Gastrocnemius medialis (tissue), 4 donors: ENCODE measurements at regions not wholly inside any gene's neighbourhood (a gene's known extent, or its start where the extent isn't known, plus 50 kb on each side); places are given as distances from the start of the nearest gene placed in this dataset.

ENCODE experiments used
- ATAC-seq, 2 donors: fragments of 150-250 bp; one replicate each; pipeline ENCODE4 v1.9.1; 2016
- DNase-seq, 2 donors: peaks; one replicate each; pipeline ENCODE4 v3.0.0-alpha.2; 2019
- H3K27ac ChIP-seq, 4 donors: fragments of 200-600 bp; sonication (generic); 1 replicate in 1 of 4; 2 replicates in 3 of 4; pipeline ENCODE4 v1.5.1; 2016 to 2018; ENCODE audit warnings: mild to moderate bottlenecking in 2 of 4, moderate library complexity in 1 of 4
- H3K27me3 ChIP-seq, 3 donors: fragments of 200-600 bp; sonication (generic) in 2 of 3; 1 replicate in 1 of 3; 2 replicates in 2 of 3; pipeline versions ENCODE4 v1.5.1 to v1.6.0; 2016 to 2019; ENCODE audit warnings: mild to moderate bottlenecking in 1 of 3, moderate library complexity in 1 of 3
- H3K36me3 ChIP-seq, 2 donors: fragments of 200-600 bp; sonication (generic) in 1 of 2; one replicate each; pipeline ENCODE4 v1.5.1; 2017 to 2018
- H3K4me1 ChIP-seq, 2 donors: fragments of 200-600 bp; sonication (generic) in 1 of 2; one replicate each; pipeline ENCODE4 v1.5.1; 2016 to 2017; ENCODE audit warnings: mild to moderate bottlenecking in 2 of 2
- H3K4me3 ChIP-seq, 4 donors: fragments of 200-600 bp; sonication (generic) in 3 of 4; 1 replicate in 1 of 4; 2 replicates in 3 of 4; pipeline ENCODE4 v1.5.1; 2016 to 2019; ENCODE audit warnings: mild to moderate bottlenecking in 2 of 4
- H3K9me3 ChIP-seq, 3 donors: fragments of 200-600 bp; sonication (generic) in 2 of 3; 1 replicate in 1 of 3; 2 replicates in 2 of 3; pipeline ENCODE4 v1.5.1; 2016 to 2019
- CTCF ChIP-seq, 5 experiments: fragments of 450-650 bp in 3 of 5; fragments of 200-600 bp in 2 of 5; sonication (generic) in 2 of 5; IDR thresholded peaks in 4 of 5; conservative IDR thresholded peaks in 1 of 5; 1 replicate in 4 of 5; 2 replicates in 1 of 5; pipeline ENCODE4 v1.5.1; 2016 to 2019; ENCODE audit warnings: antibody characterized with exemption in 5 of 5, mild to moderate bottlenecking in 3 of 5, moderate library complexity in 3 of 5
- POLR2A ChIP-seq, 2 donors: fragments of 450-650 bp; IDR thresholded peaks; one replicate each; pipeline ENCODE4 v1.6.1; 2017; ENCODE audit warnings: antibody characterized with exemption in 2 of 2, mild to moderate bottlenecking in 2 of 2, moderate library complexity in 2 of 2
- in situ Hi-C, 4 donors: fragments of 200-750 bp; cut with MboI; loops; one replicate each; pipeline versions ENCODE4 v1.15.0 to v1.8.0; 2017; ENCODE audit warnings: low sequenced_read_pairs in 4 of 4
- intact Hi-C: fragments of 100-400 bp; cut with DNase I; formaldehyde crosslinking; loops from one replicate; pipeline ENCODE4 v1.15.1; 2023; ENCODE audit warnings: low total_unique reads

DNA sequence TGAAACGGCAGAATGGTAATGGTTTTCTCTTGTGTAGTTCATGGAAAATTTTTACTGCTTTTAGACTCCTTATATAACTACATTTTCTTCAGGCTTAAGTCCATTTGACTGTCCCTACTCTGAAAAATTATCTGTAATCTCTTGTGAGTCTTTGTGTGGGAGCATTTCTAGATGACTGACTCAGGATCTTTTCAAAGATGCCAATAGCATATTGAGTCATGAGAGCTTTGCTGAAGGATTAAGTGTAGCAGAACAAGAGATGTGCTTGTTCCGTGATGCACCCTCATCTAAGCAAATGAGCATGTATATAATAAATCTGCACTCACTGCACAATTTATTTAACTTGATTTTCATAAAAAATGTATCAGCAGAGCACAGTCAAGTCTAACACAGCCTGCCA is 298.7 kb upstream of the CDH6 start:
- Histone ChIP-seq H3K9me3 (no peaks in the 10 kb centered on the region), H3K4me1 (no peaks in the 10 kb centered on the region), H3K27me3 (no peaks in the 10 kb centered on the region), H3K4me3 (no peak overlapping the region), H3K36me3 (no peaks in the 10 kb centered on the region), H3K27ac (no peak overlapping the region)
- ATAC-seq (no peak), DNase-seq (no peak)
- in situ Hi-C loops (no loop called here), intact Hi-C loops (no loop called here)
- TF ChIP-seq CTCF (IDR thresholded peaks at IDR 0.05 in 4 of 5, conservative IDR thresholded peaks at IDR 0.05 in 1 of 5) (no peak), POLR2A (IDR thresholded peaks at IDR 0.05) (no peak)

GRCh38 chr5:30891660-30892059 is 301.8 kb upstream of the CDH6 start:
- DNase-seq = no peak
- no peaks in the 10 kb centered on the region for H3K27me3 ChIP-seq
- H3K9me3 ChIP-seq = no peaks in the 10 kb centered on the region
- no peaks in the 10 kb centered on the region for H3K4me1 ChIP-seq
- no peak overlapping the region for H3K4me3 ChIP-seq
- no peaks in the 10 kb centered on the region for H3K36me3 ChIP-seq
- intact Hi-C loops (no loop called here), in situ Hi-C loops (no loop called here)
- no peak overlapping the region for H3K27ac ChIP-seq
- TF ChIP-seq CTCF (IDR thresholded peaks at IDR 0.05 in 4 of 5, conservative IDR thresholded peaks at IDR 0.05 in 1 of 5) (no peak), POLR2A (IDR thresholded peaks at IDR 0.05) (no peak)
- ATAC-seq = no peak

DNA sequence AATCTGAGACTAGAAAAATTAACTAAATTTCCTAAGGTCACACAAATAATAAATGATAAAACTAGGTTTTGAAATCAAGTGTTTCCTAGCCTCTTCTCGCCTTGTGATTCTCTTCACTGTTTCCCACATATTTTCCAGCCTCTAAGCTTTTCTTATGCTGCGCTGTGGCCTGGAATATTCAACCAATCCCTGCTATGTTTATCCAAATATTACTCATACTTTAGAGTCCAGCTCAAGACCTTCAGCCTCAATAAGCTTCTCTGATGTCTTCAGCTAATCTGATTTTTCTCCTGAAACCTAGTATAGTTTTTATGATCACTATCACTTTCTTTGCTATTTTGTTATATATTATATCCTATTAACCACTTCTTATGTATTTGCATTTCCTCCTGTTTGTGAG is 303.1 kb upstream of the CDH6 start:
- no peak for TF ChIP-seq POLR2A (IDR thresholded peaks at IDR 0.05)
- TF ChIP-seq CTCF (IDR thresholded peaks at IDR 0.05 in 4 of 5, conservative IDR thresholded peaks at IDR 0.05 in 1 of 5) = no peak
- no peaks in the 10 kb centered on the region for H3K4me1 ChIP-seq
- DNase-seq (no peak), ATAC-seq (no peak)
- no peaks in the 10 kb centered on the region for H3K27me3 ChIP-seq
- H3K27ac ChIP-seq = no peak overlapping the region
- intact Hi-C loops = no loop called here
- in situ Hi-C loops = no loop called here
- H3K36me3 ChIP-seq = no peaks in the 10 kb centered on the region
- no peak overlapping the region for H3K4me3 ChIP-seq
- no peaks in the 10 kb centered on the region for H3K9me3 ChIP-seq

- TF ChIP-seq POLR2A (IDR thresholded peaks at IDR 0.05) (no peak), CTCF (IDR thresholded peaks at IDR 0.05 in 4 of 5, conservative IDR thresholded peaks at IDR 0.05 in 1 of 5) (no peak)
- intact Hi-C loops = no loop called here
Observed at GRCh38 chr5:30880514-30880913, 313.0 kb upstream of the CDH6 start.

DNA sequence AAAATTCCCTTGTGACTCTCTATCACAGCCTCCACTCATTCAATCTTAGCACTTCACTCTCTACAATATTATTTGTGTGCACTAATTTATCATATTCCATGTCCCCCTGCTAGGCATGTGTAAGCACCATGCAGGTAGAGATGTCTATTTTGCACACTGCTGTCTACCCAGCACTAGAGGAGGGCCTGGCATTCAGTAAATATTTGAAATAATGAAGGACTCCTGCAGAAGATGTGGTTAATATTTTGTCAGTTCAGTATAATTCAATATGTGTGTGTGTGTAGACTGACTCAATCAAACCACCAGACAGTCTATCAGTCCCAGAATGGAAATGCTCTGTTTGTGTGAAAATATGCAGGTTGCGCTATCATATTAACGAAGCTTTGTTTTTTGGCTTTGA is 313.6 kb upstream of the CDH6 start:
- no peaks in the 10 kb centered on the region for H3K36me3 ChIP-seq
- H3K9me3 ChIP-seq = no peaks in the 10 kb centered on the region
- no peak for DNase-seq
- in situ Hi-C loops = no loop called here
- no peak for TF ChIP-seq POLR2A (IDR thresholded peaks at IDR 0.05)
- no peaks in the 10 kb centered on the region for H3K27me3 ChIP-seq
- ATAC-seq = no peak
- no peak overlapping the region for H3K27ac ChIP-seq
- intact Hi-C loops = no loop called here
- no peak overlapping the region for H3K4me3 ChIP-seq
- H3K4me1 ChIP-seq = no peaks in the 10 kb centered on the region

More at GRCh38 chr5:30880514-30880913, 313.0 kb upstream of the CDH6 start:
- Histone ChIP-seq H3K27ac (no peak overlapping the region), H3K9me3 (no peaks in the 10 kb centered on the region), H3K27me3 (no peaks in the 10 kb centered on the region), H3K4me3 (no peak overlapping the region), H3K4me1 (no peaks in the 10 kb centered on the region), H3K36me3 (no peaks in the 10 kb centered on the region)
- in situ Hi-C loops = no loop called here
- no peak for ATAC-seq
- no peak for DNase-seq
